ENCODE measurements at regions not wholly inside any gene's neighbourhood (a gene's known extent, or its start where the extent isn't known, plus 50 kb on each side); places are given as distances from the start of the nearest gene placed in this dataset.
"Not testable (repeated sequence)": the region's sequence is repeated elsewhere in the genome, so short reads cannot be mapped to it uniquely, and the experiment has no call there.

GRCh38 chr4:186829740-186830449, 106.2 kb upstream of the FAT1 start:
- no peaks in the 10 kb centered on the region for H3K27me3 ChIP-seq (ENCODE audit: low read length)
- TF ChIP-seq EZH2phosphoT487 (conservative IDR thresholded peaks at IDR 0.05; ENCODE audit: low read length) (no peak), CTCF (IDR thresholded peaks at IDR 0.05; ENCODE audit: insufficient read depth, low read length, poor library complexity, severe bottlenecking) (no peak)
- no peaks in the 10 kb centered on the region for H3K9me3 ChIP-seq (ENCODE audit: insufficient read depth, low read length)
- H3K79me2 ChIP-seq (ENCODE audit: insufficient read depth, low read length) = no peaks in the 10 kb centered on the region
- H3K27ac ChIP-seq (ENCODE audit: low read depth, low read length) = no peak overlapping the region
- H2AFZ ChIP-seq (ENCODE audit: low read depth, low read length, severe bottlenecking) = no peak overlapping the region
- no peaks in the 10 kb centered on the region for H3K9me2 ChIP-seq (replicated peaks; ENCODE audit: insufficient read depth, low read length)
- H3K4me2 ChIP-seq (ENCODE audit: low read depth, low read length, poor library complexity, severe bottlenecking) = no peak overlapping the region
- H3K36me3 ChIP-seq (ENCODE audit: low read length) = no peaks in the 10 kb centered on the region
- H3K9ac ChIP-seq (ENCODE audit: low read length) = no peak overlapping the region
- no peaks in the 10 kb centered on the region for H3F3A ChIP-seq (ENCODE audit: insufficient read depth)
- no peak overlapping the region for H3K4me3 ChIP-seq (ENCODE audit: insufficient read depth, low read length, poor library complexity, severe bottlenecking)
- H4K20me1 ChIP-seq (ENCODE audit: low read depth, low read length) = no peaks in the 10 kb centered on the region

- no peaks in the 10 kb centered on the region for H3K79me2 ChIP-seq (ENCODE audit: insufficient read depth, low read length)
- H3K9me3 ChIP-seq (ENCODE audit: insufficient read depth, low read length) = no peaks in the 10 kb centered on the region
- no peak overlapping the region for H3K9ac ChIP-seq (ENCODE audit: low read length)
- H3K27me3 ChIP-seq (ENCODE audit: low read length) = no peaks in the 10 kb centered on the region
- no peaks in the 10 kb centered on the region for H3K9me2 ChIP-seq (replicated peaks; ENCODE audit: insufficient read depth, low read length)
- no peaks in the 10 kb centered on the region for H3F3A ChIP-seq (ENCODE audit: insufficient read depth)
- H3K36me3 ChIP-seq (ENCODE audit: low read length) = no peaks in the 10 kb centered on the region
- no peaks in the 10 kb centered on the region for H4K20me1 ChIP-seq (ENCODE audit: low read depth, low read length)
- no peak overlapping the region for H3K27ac ChIP-seq (ENCODE audit: low read depth, low read length)
- H2AFZ ChIP-seq (ENCODE audit: low read depth, low read length, severe bottlenecking) = no peak overlapping the region
- TF ChIP-seq EZH2phosphoT487 (conservative IDR thresholded peaks at IDR 0.05; ENCODE audit: low read length) = no peak
- no peak for TF ChIP-seq CTCF (IDR thresholded peaks at IDR 0.05; ENCODE audit: insufficient read depth, low read length, poor library complexity, severe bottlenecking)
- H3K4me3 ChIP-seq (ENCODE audit: insufficient read depth, low read length, poor library complexity, severe bottlenecking) = no peak overlapping the region
- H3K4me2 ChIP-seq (ENCODE audit: low read depth, low read length, poor library complexity, severe bottlenecking) = no peak overlapping the region
Measured at GRCh38 chr4:186831574-186831973, 107.9 kb upstream of the FAT1 start.

- Histone ChIP-seq H3K9ac (ENCODE audit: low read length) (no peak overlapping the region), H3K4me3 (ENCODE audit: insufficient read depth, low read length, poor library complexity, severe bottlenecking) (no peak overlapping the region), H3K9me3 (ENCODE audit: insufficient read depth, low read length) (no peaks in the 10 kb centered on the region), H2AFZ (ENCODE audit: low read depth, low read length, severe bottlenecking) (no peak overlapping the region), H3K36me3 (ENCODE audit: low read length) (no peaks in the 10 kb centered on the region), H3K27ac (ENCODE audit: low read depth, low read length) (no peak overlapping the region), H3K27me3 (ENCODE audit: low read length) (no peaks in the 10 kb centered on the region), H3K79me2 (ENCODE audit: insufficient read depth, low read length) (no peaks in the 10 kb centered on the region), H3F3A (ENCODE audit: insufficient read depth) (no peaks in the 10 kb centered on the region), H3K9me2 (replicated peaks; ENCODE audit: insufficient read depth, low read length) (no peaks in the 10 kb centered on the region), H3K4me2 (ENCODE audit: low read depth, low read length, poor library complexity, severe bottlenecking) (no peak overlapping the region), H4K20me1 (ENCODE audit: low read depth, low read length) (no peaks in the 10 kb centered on the region)
- TF ChIP-seq CTCF (IDR thresholded peaks at IDR 0.05; ENCODE audit: insufficient read depth, low read length, poor library complexity, severe bottlenecking) (no peak), EZH2phosphoT487 (conservative IDR thresholded peaks at IDR 0.05; ENCODE audit: low read length) (no peak)
Measured at GRCh38 chr4:186832906-186833305, 109.2 kb upstream of the FAT1 start.

GRCh38 chr4:186837463-186837862, 113.8 kb upstream of the FAT1 start:
- H3K9me3 ChIP-seq (ENCODE audit: insufficient read depth, low read length); H3K27me3 ChIP-seq (ENCODE audit: low read length); H3K27ac ChIP-seq (ENCODE audit: low read depth, low read length); H3K79me2 ChIP-seq (ENCODE audit: insufficient read depth, low read length); H3K4me2 ChIP-seq (ENCODE audit: low read depth, low read length, poor library complexity, severe bottlenecking); H3K9ac ChIP-seq (ENCODE audit: low read length); H2AFZ ChIP-seq (ENCODE audit: low read depth, low read length, severe bottlenecking); H3K36me3 ChIP-seq (ENCODE audit: low read length); H3F3A ChIP-seq (ENCODE audit: insufficient read depth); H3K9me2 ChIP-seq (replicated peaks; ENCODE audit: insufficient read depth, low read length); H3K4me3 ChIP-seq (ENCODE audit: insufficient read depth, low read length, poor library complexity, severe bottlenecking); H4K20me1 ChIP-seq (ENCODE audit: low read depth, low read length): not testable (repeated sequence)

Data from SU-DHL-6 (cell line).